GM12878 (cell line): ENCODE measurements at regions not wholly inside any gene's neighbourhood (a gene's known extent, or its start where the extent isn't known, plus 50 kb on each side); places are given as distances from the start of the nearest gene placed in this dataset.

Source experiments
- ATAC-seq: fragments of 200-7000 bp; cut with Tn5 transposase; 3 replicates; pipeline ENCODE4 v1.9.1; 2020; ENCODE audit warnings: mild to moderate bottlenecking, moderate library complexity
- BruUV-seq: library from RNA; stranded (reverse); fragments of 400-500 nt; replicated peaks from 2 replicates; lab custom pipeline; 2021; lab: Mats Ljungman, UMichigan
- CTCF ChIA-PET: fragments of 300-600 bp; sonication (Branson Sonifier 250); formaldehyde crosslinking; extraction: SDS; loops from one replicate; lab custom pipeline; 2021; ENCODE audit warnings: inconsistent platforms; lab: Yijun Ruan, JAX
- POLR2A ChIA-PET: fragments of 350-600 bp; formaldehyde crosslinking; extraction: SDS; loops from one replicate; lab custom pipeline; 2021; ENCODE audit warnings: inconsistent platforms; lab: Charles Lee
- RAD21 ChIA-PET: fragments of 300-600 bp; sonication (Branson Sonifier 250); formaldehyde crosslinking; loops from one replicate; lab custom pipeline; 2023; ENCODE audit warnings: antibody characterized with exemption; ENCODE audit not compliant: unreplicated experiment; lab: Charles Lee
- SMC1A ChIA-PET: fragments of 300-600 bp; sonication (Branson Sonifier 250); formaldehyde crosslinking; loops from one replicate; lab custom pipeline; 2023; ENCODE audit not compliant: unreplicated experiment, uncharacterized antibody; lab: Charles Lee
- DNase-seq: peaks from one replicate; pipeline ENCODE4 v3.0.0-alpha.2; 2011; ENCODE audit warnings: low read depth, low spot score
- FAIRE-seq: peaks from 3 replicates; lab custom pipeline; 2011; peaks lifted over from hg19 to GRCh38; lab: Jason Lieb, UNC
- H2AFZ ChIP-seq: 2 replicates; pipeline ENCODE4 v1.6.0; 2011; ENCODE audit warnings: low read depth, low read length, control low read depth; ENCODE audit not compliant: control insufficient read depth
- H3K27ac ChIP-seq: 2 replicates; pipeline ENCODE4 v1.5.1; 2011; ENCODE audit warnings: control low read depth; ENCODE audit not compliant: control insufficient read depth, insufficient read depth
- H3K27me3 ChIP-seq, 2 experiments: replicated peaks in 1 of 2; 2 replicates each; pipeline versions ENCODE4 v1.6.0 to v1.6.1; 2011; ENCODE audit warnings: low read length in 1 of 2; ENCODE audit not compliant: control insufficient read depth in 2 of 2, insufficient read depth in 2 of 2
- H3K36me3 ChIP-seq, 2 experiments: 2 replicates each; pipeline ENCODE4 v1.5.1; 2011; ENCODE audit warnings: low read length in 1 of 2; ENCODE audit not compliant: control insufficient read depth in 2 of 2, insufficient read depth in 2 of 2
- H3K4me1 ChIP-seq: 2 replicates; pipeline ENCODE4 v1.6.1; 2011; ENCODE audit warnings: mild to moderate bottlenecking, low read length, moderate library complexity, mixed read lengths; ENCODE audit not compliant: control insufficient read depth, insufficient read depth
- H3K4me2 ChIP-seq: 2 replicates; pipeline ENCODE4 v1.6.0; 2011; ENCODE audit warnings: control low read depth; ENCODE audit not compliant: control insufficient read depth, insufficient read depth
- H3K4me3 ChIP-seq: fragments of 200-600 bp; sonication (generic); 2 replicates; pipeline ENCODE4 v1.5.1; 2016
- H3K79me2 ChIP-seq: 2 replicates; pipeline ENCODE4 v1.6.0; 2011; ENCODE audit warnings: low read length; ENCODE audit not compliant: control insufficient read depth, insufficient read depth
- H3K9ac ChIP-seq: 2 replicates; pipeline ENCODE4 v1.8.0; 2011; ENCODE audit warnings: low read length, control low read depth, mixed read lengths; ENCODE audit not compliant: control insufficient read depth, insufficient read depth
- H3K9me3 ChIP-seq: replicated peaks from 3 replicates; pipeline ENCODE4 v1.5.1; 2011; ENCODE audit warnings: mild to moderate bottlenecking, low read length; ENCODE audit not compliant: control insufficient read depth, insufficient read depth
- H4K20me1 ChIP-seq: 2 replicates; pipeline ENCODE4 v1.6.0; 2011; ENCODE audit not compliant: control insufficient read depth, insufficient read depth
- ATF2 ChIP-seq: IDR thresholded peaks from 2 replicates; pipeline ENCODE4 v1.6.1; 2012; ENCODE audit warnings: low read length, inconsistent platforms
- BCL11A ChIP-seq: IDR thresholded peaks from 2 replicates; pipeline ENCODE4 v1.6.1; 2011; ENCODE audit warnings: low read depth, low read length
- BRCA1 ChIP-seq: IDR thresholded peaks from 2 replicates; pipeline ENCODE4 v1.6.1; 2011; ENCODE audit warnings: low read depth, low read length, improper control_type of control experiment
- ESRRA ChIP-seq: IDR thresholded peaks from 2 replicates; pipeline ENCODE4 v1.6.1; 2012; ENCODE audit warnings: mild to moderate bottlenecking, low read length, improper control_type of control experiment
- JUNB ChIP-seq: IDR thresholded peaks from 2 replicates; pipeline ENCODE4 v1.6.1; 2016; ENCODE audit warnings: antibody characterized with exemption, mild to moderate bottlenecking
- KAT2A ChIP-seq: conservative IDR thresholded peaks from 2 replicates; pipeline ENCODE4 v1.6.1; 2011; ENCODE audit warnings: low read depth, low read length; ENCODE audit not compliant: control insufficient read depth
- NR2F1 ChIP-seq: fragments of 450-650 bp; conservative IDR thresholded peaks from 2 replicates; pipeline ENCODE4 v1.6.1; 2017; ENCODE audit warnings: mild to moderate bottlenecking
- PAX5 ChIP-seq: IDR thresholded peaks from 2 replicates; pipeline ENCODE4 v1.6.1; 2011; ENCODE audit warnings: low read depth, low read length, borderline replicate concordance
- SMAD1 ChIP-seq: fragments of 450-650 bp; IDR thresholded peaks from 2 replicates; pipeline ENCODE4 v1.6.1; 2018; ENCODE audit warnings: mild to moderate bottlenecking, low read depth; ENCODE audit not compliant: partially characterized antibody
- SRF ChIP-seq, 2 experiments: IDR thresholded peaks; 2 replicates each; pipeline ENCODE4 v1.6.1; 2011; ENCODE audit warnings: low read depth in 2 of 2, low read length in 2 of 2, mild to moderate bottlenecking in 1 of 2, moderate library complexity in 1 of 2
- WGBS: methylation state at CpG from one replicate; pipeline ENCODE4 v1.1.6; 2016; ENCODE audit warnings: low lambda C conversion rate; ENCODE audit not compliant: insufficient replicate concordance, insufficient coverage; ENCODE audit errors: missing lambda C conversion rate; 5-methylcytosine and 5-hydroxymethylcytosine counted together
- in situ Hi-C: fragments of 300-500 bp; cut with MboI; formaldehyde crosslinking; loops from 9 replicates; pipeline ENCODE4 v1.14.3; 2018; ENCODE audit warnings: mixed read lengths
- intact Hi-C: fragments of 100-400 bp; cut with micrococcal nuclease; formaldehyde crosslinking; loops from one replicate; pipeline ENCODE4 v1.14.2; 2022; ENCODE audit not compliant: unreplicated experiment

- no peak for ATAC-seq
- no peak for DNase-seq
- FAIRE-seq: no peak
Measured at GRCh38 chr15:53213336-53213735, 423.2 kb upstream of the ONECUT1 start.

GRCh38 chr15:53212785-53213184 is 422.6 kb upstream of the ONECUT1 start:
- WGBS: 19% methylated on average over 4 of the region's 4 CpGs

More at GRCh38 chr15:53213336-53213735, 423.2 kb upstream of the ONECUT1 start:
- Histone ChIP-seq H3K79me2 (no peaks in the 10 kb centered on the region), H3K4me1 (no peaks in the 10 kb centered on the region), H3K4me3 (no peak overlapping the region), H3K36me3 (no peaks in the 10 kb centered on the region), H2AFZ (no peak overlapping the region), H3K9ac (no peak overlapping the region), H4K20me1 (no peaks in the 10 kb centered on the region), H3K4me2 (no peak overlapping the region), H3K27ac (no peak overlapping the region), H3K27me3 (peaks cover 0 to 3% of the 10 kb centered on the region in 2 experiments; a peak in 1 of 4 replicates), H3K9me3 (no peaks in the 10 kb centered on the region)
- SMC1A ChIA-PET: no interaction called here
- TF ChIP-seq NR2F1: no peak
- POLR2A ChIA-PET: no interaction called here
- no TSS peak for BruUV-seq
- in situ Hi-C loops: no loop called here
- CTCF ChIA-PET: no interaction called here
- RAD21 ChIA-PET: no interaction called here
- intact Hi-C loops: no loop called here

More at GRCh38 chr15:53212785-53213184, 422.6 kb upstream of the ONECUT1 start:
- no peak overlapping the region for H3K27ac ChIP-seq
- H2AFZ ChIP-seq: no peak overlapping the region
- no peaks in the 10 kb centered on the region for H3K79me2 ChIP-seq
- no peak overlapping the region for H3K4me2 ChIP-seq
- DNase-seq (no peak), FAIRE-seq (no peak), ATAC-seq (no peak)
- intact Hi-C loops: no loop called here
- RAD21 ChIA-PET: no interaction called here
- no peak overlapping the region for H3K4me3 ChIP-seq
- H3K9ac ChIP-seq: no peak overlapping the region
- TF ChIP-seq JUNB (no peak), PAX5 (no peak), SRF (IDR thresholded peaks at IDR 0.05; ENCODE audit: low read depth in 2 of 2, low read length in 2 of 2) (no peak), ESRRA (no peak), SMAD1 (no peak), ATF2 (no peak), BRCA1 (no peak), BCL11A (no peak), KAT2A (no peak)
- H3K4me1 ChIP-seq: no peaks in the 10 kb centered on the region
- in situ Hi-C loops: no loop called here
- H3K9me3 ChIP-seq: no peaks in the 10 kb centered on the region
- SMC1A ChIA-PET: no interaction called here
- H4K20me1 ChIP-seq: no peaks in the 10 kb centered on the region
- CTCF ChIA-PET: no interaction called here
- POLR2A ChIA-PET: no interaction called here
- no TSS peak for BruUV-seq
- no peaks in the 10 kb centered on the region for H3K36me3 ChIP-seq
- peaks cover 0 to 3% of the 10 kb centered on the region in 2 experiments; a peak in 1 of 4 replicates for H3K27me3 ChIP-seq
